ENCODE measurements at regions not wholly inside any gene's neighbourhood (a gene's known extent, or its start where the extent isn't known, plus 50 kb on each side); places are given as distances from the start of the nearest gene placed in this dataset.

DNA sequence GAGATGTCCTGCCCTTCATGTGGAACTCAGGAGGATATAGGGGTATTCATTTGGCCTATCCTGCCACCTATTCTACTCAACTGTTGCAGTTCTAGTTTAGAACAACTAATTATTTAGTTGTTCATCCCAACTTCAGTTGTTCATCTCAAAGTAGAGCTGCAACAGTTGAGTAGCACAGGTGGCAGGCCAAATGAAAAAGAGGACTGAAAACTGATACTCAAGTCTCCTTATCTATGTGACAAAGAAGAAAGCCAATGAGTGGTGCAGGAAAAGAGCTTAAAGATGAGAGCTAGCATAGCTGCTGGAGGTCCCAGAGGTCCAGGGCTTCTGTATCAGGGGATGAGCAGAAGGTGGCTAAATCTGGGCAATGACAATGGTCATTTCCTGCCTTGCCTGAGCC lies 148.9 kb upstream of the KITLG start:
- no peak overlapping the region for H3K4me3 ChIP-seq (ENCODE audit: low read depth, low read length)

DNA sequence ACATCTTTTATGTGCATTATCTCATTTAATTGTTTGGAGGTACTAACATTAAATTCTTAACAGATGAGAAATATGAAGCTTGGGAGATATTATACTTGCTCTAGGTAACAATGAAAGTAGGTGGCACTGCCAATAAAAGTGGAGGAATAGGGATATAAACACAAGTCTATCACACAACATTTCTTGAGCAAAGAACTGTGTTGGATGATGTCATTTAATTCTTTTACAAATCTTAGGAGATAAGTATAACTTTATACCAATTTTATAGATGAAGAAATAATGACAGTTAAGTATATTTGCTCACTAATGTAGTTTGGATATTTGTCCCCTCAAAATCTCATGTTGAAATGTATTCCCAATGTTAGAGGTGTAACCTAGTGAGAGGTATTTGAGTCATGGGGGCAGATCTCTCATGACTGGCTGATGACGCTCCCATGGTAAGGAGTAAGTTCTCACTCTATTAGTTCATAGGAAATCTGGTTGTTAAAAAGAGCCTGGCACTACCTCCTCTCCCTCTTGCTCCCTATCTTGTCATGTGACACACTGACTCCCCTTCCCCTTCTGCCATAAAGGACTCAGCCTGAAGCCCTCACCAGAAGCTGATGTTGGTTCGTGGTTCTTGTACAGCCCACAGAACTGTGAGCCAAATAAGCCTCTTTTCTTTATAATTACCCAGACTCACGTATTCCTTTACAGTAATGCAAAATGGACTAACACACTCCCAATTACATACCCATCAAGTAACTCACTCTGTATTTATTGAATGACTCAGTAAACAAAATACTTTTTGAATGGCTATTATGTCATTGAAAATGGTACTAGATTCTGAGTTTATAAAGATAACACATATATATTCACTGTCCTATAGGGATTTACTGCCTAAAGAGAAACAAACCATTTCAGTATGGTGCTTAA lies 146.8 kb upstream of the KITLG start:
- no peak for DNase-seq (ENCODE audit: low read depth)
- no peak overlapping the region for H3K4me3 ChIP-seq (ENCODE audit: low read depth, low read length)
- TF ChIP-seq, protein P1, sequence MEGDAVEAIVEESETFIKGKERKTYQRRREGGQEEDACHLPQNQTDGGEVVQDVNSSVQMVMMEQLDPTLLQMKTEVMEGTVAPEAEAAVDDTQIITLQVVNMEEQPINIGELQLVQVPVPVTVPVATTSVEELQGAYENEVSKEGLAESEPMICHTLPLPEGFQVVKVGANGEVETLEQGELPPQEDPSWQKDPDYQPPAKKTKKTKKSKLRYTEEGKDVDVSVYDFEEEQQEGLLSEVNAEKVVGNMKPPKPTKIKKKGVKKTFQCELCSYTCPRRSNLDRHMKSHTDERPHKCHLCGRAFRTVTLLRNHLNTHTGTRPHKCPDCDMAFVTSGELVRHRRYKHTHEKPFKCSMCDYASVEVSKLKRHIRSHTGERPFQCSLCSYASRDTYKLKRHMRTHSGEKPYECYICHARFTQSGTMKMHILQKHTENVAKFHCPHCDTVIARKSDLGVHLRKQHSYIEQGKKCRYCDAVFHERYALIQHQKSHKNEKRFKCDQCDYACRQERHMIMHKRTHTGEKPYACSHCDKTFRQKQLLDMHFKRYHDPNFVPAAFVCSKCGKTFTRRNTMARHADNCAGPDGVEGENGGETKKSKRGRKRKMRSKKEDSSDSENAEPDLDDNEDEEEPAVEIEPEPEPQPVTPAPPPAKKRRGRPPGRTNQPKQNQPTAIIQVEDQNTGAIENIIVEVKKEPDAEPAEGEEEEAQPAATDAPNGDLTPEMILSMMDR (IDR thresholded peaks at IDR 0.05; ENCODE audit: insufficient read depth, low read depth, low read length, missing control alignments), result no peak

More for the DNA sequence above, 148.9 kb upstream of the KITLG start:
- TF ChIP-seq, protein P1 (IDR thresholded peaks at IDR 0.05; ENCODE audit: insufficient read depth, low read depth, low read length, missing control alignments), result no peak
- DNase-seq (ENCODE audit: low read depth), result no peak

DNA sequence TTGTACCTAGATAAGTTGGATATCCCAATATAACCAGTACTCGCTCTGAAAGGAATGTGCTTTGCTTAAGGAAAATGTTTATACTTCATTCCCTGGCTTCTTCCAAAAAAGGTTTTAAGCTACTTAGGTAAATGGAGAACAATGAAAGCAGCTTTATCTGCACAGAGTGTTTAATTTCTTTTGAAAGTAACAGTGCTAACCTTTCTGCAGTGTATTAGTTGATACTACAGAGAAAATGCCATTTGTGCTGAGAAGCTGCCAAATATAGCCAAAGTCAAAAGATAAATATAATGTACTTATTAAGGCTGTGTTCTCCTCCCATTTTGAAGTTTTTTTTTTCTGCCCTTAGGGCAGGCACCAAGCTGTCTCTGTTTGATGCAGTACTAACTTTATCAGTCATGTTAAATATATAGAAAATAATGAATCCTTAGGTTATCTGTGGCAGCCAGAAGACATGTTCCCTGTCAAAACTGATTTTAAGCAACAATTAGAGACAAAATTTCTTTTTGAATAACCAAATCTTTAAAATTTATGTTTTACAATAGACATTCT lies 145.4 kb upstream of the KITLG start:
- no peak for DNase-seq (ENCODE audit: low read depth)
- TF ChIP-seq, protein P1 (IDR thresholded peaks at IDR 0.05; ENCODE audit: insufficient read depth, low read depth, low read length, missing control alignments), result no peak
- no peak overlapping the region for H3K4me3 ChIP-seq (ENCODE audit: low read depth, low read length)

DNA sequence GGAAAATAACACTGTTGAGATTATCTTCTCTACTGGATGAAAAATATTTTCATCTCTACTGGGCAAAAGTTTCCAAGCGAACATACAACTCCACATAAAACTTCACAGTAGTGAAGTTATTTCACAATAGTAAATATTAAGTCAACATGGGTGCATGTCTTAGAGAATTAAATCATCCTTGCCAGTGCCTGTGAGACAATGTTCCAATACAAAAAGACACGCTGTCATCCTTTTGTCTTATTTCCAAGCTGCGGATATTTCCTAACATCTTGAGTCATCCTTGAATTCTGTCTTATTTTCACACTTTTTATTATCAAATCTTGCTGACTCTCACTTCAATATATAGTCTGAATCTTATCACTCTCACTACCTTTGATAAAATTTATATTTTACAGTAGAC lies 142.9 kb upstream of the KITLG start:
- DNase-seq (ENCODE audit: low read depth), result no peak
- TF ChIP-seq, protein P1 (IDR thresholded peaks at IDR 0.05; ENCODE audit: insufficient read depth, low read depth, low read length, missing control alignments), result no peak
- H3K4me3 ChIP-seq (ENCODE audit: low read depth, low read length), result no peak overlapping the region

DNA sequence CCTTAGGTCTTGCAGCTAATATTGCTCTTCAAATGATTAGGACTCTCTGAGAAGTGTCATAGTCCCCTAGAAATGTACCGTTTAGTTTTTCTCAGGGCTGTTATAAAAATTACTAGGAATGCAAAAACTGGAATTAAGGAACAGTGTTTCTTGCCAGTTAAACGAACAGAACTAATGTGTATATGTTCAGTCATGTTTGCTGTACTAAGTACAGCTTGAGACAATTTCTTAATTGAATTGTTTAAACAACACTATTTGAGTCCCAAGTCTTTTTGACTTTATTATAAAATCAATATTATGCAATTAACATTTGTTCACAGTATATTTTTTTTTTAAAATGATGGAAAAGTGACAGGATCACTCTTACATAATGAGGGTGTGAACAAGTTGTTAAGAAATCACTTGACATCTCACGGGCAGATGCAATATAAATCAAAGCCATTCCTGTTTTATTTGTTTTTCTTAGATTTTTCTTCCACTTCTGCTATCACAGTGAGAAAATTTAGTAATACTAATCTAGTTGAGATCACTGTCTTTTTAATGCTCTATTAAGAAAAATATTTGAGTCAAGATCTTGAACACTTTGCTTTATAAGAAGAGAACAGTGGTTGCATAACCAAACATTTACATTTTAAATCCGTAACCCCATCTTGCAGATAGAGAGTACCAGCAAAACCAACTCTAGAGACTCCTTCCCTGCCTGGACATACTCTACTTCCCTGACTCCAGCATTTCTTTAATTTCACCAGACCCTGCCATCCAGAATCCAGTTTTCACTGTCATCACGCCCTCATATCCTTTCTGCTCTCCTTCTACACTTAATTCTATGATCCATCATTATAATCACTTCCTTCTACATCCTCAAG lies 140.7 kb upstream of the KITLG start:
- H3K4me3 ChIP-seq (ENCODE audit: low read depth, low read length), result no peak overlapping the region
- DNase-seq (ENCODE audit: low read depth), result no peak
- TF ChIP-seq, protein P1 (IDR thresholded peaks at IDR 0.05; ENCODE audit: insufficient read depth, low read depth, low read length, missing control alignments), result no peak

DNA sequence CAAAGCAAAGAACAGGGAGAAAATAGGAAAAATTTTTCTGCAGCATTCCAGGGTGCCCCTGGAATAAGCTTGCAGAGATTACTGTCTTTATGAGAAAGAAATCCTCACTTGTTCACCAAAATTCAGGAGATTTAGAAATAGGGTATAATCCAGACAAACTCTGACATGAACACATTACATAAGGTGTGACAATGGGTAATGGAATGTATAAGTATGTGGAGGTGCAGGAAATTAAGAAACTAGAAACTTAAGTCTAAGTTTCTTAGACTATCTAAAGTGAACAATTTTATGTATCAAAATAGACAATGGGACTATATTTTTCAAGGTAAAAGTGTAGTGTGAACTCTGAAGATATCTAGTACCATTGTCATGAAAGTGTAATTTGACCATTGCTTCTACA lies 140.0 kb upstream of the KITLG start:
- no peak overlapping the region for H3K4me3 ChIP-seq (ENCODE audit: low read depth, low read length)
- no peak for DNase-seq (ENCODE audit: low read depth)
- TF ChIP-seq, protein P1 (IDR thresholded peaks at IDR 0.05; ENCODE audit: insufficient read depth, low read depth, low read length, missing control alignments), result no peak

Data from GM12865 (cell line).